HG03095 (cell line): ENCODE measurements at regions not wholly inside any gene's neighbourhood (a gene's known extent, or its start where the extent isn't known, plus 50 kb on each side); places are given as distances from the start of the nearest gene placed in this dataset.
"Not testable (repeated sequence)": the region's sequence is repeated elsewhere in the genome, so short reads cannot be mapped to it uniquely, and the experiment has no call there.

Experiments
- ATAC-seq: cut with Tn5 transposase; IDR thresholded peaks from one replicate; pipeline ENCODE4 v1.9.1; 2021; ENCODE audit warnings: moderate library complexity; ENCODE audit not compliant: unreplicated experiment

DNA sequence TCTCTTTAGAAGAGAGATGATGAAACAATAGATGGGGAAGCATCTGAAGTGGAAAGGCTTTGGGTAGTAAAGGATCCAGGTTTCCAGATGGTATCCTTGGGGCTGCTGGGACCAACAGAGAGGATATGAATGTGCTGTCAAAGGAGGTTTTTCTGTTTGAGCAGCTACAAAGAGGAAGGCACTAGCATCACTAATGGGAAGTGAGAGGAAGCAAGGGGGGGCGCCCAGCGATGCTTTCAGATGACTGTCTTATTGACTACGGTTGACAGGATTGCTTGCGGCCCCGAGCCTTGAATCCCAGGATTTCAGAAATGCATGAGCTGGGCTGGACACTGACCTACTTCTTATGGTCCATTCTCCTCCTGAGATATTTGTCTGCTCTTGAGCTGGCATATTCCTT lies 103.8 kb upstream of the GALNT15 start:
- no peak for ATAC-seq

DNA sequence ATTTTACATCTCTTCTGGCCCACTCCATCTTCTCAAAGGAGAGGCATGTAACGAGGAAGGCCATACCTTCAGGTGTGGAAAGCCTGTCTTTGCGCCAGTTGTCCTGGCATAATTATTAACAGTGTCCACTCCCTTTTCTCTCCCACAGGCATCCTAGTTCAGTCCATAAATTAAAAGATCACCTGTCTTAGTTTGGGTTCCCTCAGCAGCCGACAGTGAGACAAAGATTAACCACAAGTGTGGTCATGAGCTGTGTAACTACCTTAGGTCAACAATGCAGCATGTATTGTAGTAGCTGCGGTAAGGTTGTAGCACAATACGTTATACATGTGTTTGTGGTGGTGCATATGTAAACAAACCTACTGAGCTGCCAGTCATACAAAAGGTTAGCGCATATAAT lies 103.3 kb upstream of the GALNT15 start:
- no peak for ATAC-seq

DNA sequence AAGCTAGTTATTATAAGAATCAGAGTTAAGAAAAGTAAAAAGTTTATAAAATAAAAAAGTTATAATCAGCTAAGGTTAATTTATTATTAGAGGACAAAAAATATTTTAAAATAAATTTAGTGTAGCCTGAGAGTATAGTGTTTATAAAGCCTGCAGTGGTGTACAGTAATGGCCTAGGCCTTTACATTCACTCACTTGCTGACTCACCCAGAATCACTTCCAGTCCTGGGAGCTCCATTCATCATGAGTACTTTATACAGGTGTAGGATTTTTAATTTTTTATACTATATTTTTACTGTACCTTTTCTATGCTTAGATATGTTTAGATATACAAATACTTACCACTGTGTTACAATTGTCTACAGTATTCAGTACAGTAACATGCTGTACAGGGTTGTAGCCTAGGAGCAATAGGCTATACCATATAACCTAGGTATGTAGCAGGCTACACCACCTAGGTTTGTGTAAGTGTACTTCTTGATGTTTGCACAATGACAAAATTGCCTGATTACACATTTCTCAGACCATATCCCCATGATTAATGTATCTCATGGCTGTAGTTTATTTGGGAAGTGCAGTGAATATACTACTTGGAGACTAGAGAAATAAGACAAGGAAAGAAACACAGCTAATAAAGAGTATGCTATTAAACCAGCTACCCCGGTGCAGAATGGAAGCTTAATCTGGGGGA lies 101.9 kb upstream of the GALNT15 start:
- no peak for ATAC-seq

DNA sequence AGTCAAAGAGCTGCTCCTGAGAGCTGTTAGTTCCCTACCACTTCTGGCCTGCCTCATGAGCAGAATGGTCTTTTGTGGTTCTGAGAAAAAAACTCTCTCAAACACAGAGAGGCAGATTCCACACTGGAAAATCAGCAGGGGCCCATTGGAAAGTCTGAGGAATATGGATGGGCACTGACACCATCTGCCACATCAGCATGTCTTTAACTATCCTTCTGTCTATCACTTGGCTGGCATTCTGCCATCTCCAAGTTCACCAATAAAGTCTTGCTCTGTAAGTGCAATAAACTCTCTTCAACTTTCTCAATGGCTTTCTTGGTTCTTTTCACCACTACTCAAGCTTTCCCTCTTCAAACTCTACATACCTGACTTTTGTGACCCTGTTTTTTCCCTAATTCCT lies 101.3 kb upstream of the GALNT15 start:
- ATAC-seq, result no peak

DNA sequence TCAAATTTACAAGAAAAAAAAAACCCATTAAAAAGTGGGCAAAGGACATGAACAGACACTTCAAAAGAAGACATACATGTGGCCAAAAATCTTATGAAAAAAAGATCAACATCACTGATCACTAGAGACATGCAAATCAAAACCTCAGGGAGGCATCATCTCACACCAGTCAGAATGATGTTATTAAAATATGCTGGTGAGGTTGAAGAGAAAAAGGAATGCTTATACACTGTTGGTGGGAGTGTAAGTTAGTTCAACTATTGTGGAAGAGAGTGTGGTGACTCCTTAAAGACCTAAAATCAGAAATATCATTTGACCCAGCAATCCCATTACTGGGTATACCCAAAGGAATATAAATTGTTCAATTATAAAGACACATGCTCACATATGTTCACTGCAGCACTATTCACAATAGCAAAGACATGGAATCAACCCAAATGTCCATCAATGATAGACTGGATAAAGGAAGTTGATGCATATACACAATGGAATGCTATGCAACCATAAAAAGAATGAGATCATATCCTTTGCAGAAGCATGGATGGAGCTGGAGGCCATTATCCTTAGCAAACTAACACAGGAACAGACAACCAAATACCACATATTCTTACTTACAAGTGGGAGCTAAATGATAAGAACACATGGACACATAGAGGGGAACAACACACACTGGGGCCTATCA lies 100.3 kb upstream of the GALNT15 start:
- ATAC-seq, result not testable (repeated sequence)

DNA sequence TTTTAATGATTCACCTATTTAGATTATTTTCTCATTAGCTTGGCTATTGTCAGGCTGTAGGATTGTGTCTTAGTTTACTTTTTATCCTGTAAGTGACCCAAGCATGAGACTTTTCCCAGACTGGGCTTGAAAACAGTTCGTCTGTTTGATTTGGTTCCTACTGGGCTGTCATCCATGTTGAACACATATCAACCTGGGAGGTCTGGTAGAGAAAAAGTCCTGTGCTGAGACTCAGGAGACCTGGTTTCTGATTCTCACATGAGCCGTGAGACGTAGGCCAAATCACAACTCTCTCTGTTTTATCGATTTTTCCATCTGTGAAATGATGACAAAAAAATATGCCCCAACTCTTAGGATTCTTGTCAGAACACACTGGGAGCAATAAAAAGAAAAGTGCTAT lies 98.8 kb upstream of the GALNT15 start:
- ATAC-seq, result no peak

DNA sequence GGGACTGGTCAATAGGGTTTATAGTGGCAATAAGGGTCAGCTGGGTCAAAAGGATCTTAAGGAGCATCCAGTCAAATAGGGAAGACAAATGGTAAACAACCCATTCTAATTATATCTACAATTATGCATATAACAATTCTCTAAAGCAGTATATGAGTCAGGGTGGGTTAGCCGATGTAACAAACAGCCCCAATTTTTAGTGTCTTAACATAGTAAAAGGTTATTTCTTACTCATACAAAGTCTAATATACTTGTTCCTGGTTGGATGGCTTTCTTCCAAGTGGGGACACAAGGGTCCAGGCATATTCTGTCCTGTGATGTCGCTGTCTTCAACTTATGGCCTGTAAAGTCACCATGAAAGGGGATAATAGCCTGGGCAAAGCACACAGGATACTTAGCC lies 97.9 kb upstream of the GALNT15 start:
- no peak for ATAC-seq

DNA sequence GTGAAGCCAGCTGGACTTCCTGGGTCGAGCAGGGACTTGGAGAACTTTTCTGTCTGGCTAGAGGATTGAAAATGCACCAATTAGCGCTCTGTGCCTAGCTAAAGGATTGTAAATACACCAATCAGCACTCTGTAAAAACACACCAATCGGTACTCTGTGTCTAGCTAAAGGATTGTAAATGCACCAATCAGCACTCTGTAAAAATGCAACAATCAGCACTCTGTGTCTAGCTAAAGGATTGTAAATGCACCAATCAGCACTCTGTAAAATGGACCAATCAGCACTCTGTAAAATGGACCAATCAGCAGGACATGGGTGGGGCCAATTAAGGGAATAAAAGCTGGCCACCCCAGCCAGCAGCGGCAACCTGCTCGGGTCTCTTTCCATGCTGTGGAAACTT lies 97.3 kb upstream of the GALNT15 start:
- ATAC-seq, result not testable (repeated sequence)

DNA sequence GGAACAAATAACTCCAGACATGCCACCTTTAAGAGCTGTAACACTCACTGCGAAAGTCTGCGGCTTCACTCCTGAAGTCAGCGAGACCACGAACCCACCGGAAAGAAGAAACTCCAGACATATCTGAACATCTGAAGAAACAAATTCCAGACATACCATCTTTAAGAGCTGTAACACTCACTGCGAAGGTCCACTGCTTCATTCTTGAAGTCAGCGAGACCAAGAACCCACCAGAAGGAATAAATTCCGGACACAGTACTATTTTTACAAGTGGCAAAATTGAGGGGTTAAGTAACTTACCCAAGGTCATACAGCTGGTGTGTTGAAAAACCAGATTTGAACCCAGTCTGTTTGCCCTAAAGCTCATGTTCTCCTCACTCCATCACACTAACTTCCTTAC lies 96.8 kb upstream of the GALNT15 start:
- ATAC-seq, result not testable (repeated sequence)

DNA sequence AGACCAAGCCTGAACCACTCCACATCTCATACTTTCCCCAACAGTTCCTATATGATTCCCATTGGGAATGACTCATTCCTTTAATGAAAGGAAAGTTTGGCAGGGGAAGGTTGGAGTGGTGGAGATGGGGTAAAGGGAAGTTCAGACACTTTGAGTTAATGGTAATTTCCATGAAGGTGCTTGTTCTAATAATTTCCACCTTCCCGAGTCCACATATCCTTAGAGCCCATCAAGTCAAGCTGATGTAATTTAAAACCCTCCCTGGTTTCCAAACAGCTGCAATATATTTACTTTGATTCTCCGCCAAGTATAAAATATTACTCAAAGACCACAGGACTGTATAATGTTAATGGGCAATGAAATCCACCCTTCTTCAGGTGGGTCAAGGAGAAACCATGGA lies 95.0 kb upstream of the GALNT15 start:
- no peak for ATAC-seq

DNA sequence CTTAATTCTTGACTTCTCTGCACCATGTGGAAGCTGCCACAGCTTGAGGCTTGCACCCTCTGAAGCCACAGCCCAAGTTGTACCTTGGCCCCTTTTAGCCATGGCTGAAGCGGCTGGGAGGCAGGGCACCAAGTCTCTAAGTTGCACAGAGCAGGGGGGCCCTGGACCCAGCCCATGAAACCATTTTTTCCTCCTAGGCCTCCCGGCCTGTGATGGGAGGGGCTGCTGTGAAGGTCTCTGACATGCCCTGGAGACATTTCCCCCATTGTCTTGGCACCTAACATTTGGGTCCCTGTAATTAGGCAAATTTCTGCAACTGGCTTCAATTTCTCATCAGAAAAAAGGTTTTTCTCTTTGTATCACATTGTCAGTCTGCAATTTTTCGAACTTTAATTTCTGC lies 92.8 kb upstream of the GALNT15 start:
- ATAC-seq, result no peak

DNA sequence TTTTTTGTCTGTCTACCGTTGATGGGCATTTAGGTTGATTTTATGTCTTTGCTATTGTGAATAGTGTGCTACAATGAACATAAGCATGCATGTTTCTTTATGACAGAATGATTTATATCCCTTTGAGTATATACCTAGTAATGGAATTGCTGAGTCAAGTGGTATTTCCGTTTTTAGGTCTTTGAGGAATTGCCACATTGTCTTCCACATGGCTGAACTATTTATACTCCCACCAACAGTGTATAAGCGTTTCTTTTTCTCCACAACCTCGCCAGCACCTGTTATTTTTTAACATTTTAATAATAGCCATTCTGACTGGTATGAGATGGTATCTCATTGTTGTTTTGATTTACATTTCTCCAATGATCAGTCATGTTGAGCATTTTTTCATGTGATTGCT lies 89.6 kb upstream of the GALNT15 start:
- ATAC-seq, result no peak

DNA sequence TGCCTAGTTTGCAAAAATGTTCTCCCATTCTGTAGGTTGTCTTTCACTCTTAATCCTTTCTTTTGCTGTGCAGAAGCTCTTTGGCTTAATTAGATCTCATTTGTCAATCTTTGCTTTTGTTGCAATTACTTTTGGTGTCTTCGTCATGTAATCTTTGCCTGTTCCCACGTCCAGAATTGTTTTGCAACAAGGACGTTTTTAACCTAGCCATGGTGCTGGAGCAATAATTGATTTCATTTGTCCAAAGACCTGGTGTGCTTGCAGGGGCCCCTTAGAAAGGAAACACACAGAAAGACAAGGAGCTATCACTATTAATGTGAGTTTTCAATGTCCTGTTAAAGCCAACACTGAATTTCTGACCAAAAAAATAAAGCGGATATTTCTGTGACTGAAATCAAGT lies 89.1 kb upstream of the GALNT15 start:
- no peak for ATAC-seq

DNA sequence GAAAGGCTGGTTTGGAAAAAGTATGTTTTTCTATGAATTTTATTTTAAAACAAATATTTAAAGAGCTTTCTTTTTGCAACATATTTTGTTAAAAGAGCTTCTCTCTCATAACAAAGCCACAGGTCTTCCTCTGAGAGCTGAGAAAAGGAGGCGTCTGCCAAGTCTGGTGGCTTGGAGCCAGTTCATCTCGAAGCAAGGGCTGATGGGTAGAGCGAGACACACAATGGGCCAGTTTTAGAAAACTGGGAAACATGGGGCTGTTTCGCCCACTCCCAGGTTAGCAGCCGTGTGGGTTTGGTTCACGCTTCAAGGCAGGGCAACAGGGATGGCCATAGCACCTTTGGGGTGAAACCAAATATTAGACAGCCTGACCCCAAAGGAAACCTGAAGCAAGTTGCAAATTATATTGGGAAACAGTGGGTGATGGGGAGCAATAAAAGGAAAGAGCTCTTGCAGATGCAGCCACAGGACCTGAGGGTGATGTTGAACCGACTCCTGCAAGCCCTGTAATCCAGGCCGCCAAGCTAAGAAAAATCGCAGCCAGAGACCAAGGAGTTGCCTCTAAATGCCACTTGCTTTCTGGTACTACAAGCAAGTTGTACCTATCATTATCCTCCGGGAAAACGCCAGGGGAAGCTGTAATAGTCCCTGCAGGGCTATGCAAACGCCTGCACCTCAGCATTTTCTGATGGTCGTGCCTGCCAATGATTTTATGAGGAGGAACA lies 88.4 kb upstream of the GALNT15 start:
- no peak for ATAC-seq

DNA sequence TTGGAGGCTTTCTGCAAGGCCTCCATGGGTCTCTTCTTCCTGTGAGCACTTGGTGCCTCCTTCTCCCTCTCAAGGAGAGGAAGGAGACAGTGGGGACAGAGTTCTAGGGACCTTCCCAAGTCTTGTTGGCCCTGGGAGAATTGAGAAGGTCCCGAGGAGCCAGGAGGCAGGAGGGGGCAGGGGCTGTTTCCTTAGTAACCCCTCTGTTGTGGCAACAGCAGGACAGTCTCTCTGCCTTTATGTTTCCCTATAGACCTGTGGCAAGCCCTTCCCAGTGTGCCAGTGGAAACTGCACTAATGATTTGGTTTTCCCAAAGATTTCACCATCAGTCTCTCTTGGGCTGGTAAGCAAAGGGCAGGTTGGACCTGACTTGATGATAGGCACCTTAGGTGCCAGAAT lies 87.8 kb upstream of the GALNT15 start:
- no peak for ATAC-seq

DNA sequence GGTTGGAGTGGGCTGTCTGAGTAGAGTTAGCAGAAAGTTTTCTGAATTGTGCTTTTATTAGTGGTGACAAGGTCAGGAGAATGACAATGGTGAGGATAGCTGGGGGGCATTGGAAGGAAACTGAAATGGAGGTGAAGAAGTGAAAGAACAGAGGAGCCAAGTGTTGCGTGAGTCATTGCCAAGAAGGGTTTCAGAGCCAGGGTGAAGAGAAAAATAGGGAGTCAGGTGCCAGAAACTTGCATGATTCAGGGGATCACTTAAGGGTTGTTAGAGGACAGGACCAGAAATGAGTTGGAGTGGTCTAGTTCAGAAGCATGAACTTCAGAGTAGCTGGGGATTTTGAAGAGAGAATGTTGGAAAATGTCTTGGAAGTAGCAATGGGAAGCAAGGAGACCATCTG lies 86.0 kb upstream of the GALNT15 start:
- no peak for ATAC-seq

DNA sequence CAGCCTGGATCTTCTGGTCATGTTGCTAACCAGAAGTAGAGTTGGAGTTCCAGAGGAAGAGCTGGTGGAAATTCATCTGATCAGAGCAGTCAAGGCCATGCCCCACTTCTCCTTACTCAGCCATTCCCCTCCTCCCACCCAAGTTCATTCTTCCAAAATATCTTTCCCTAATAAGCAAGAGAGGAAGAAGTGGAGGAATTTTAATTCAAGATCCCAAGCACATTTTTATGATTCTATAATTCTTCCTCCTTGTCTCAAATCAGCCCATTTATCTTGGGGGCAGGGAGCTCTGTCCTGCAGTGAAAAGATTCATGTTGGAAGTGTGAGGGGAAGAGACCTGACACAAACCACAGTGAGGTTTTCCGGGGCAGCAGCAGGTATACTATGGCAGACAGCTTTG lies 85.0 kb upstream of the GALNT15 start:
- no peak for ATAC-seq

DNA sequence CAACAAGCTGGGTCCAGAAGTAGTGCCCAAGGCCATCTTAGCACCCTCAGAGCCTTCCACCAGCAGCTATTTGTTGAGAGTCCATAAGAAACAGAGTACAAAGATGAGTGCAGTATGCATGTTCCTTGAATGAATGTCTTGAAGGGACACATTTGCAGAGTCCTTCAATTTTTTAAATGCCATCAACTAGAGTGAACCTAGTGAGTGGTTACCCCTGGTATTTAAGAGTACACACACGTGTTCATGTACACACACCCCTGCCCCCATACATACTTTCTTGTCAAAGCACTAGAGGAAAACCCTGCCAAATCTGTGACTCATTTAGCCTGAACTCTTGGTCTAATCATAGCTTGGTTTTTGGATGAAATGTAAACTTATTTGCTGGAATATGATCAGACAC lies 84.5 kb upstream of the GALNT15 start:
- no peak for ATAC-seq

DNA sequence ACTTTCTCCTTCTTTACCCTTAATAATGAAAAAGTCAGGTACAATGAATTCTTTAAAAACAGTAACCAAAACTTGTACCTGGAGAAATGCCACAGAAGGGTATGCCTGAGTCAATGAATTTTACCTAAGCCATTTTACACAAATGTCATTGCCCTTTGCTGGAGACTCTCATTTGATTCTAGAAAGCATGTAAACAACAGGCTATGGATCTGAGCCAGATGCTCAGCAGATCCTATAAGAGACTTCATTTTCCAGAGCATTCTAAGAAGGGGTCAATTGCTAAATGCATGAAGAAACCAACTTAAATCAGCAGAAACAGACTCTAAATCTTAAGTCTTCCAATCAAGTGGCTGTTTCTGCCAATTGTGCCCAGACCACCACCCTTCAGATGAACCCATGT lies 83.8 kb upstream of the GALNT15 start:
- no peak for ATAC-seq

DNA sequence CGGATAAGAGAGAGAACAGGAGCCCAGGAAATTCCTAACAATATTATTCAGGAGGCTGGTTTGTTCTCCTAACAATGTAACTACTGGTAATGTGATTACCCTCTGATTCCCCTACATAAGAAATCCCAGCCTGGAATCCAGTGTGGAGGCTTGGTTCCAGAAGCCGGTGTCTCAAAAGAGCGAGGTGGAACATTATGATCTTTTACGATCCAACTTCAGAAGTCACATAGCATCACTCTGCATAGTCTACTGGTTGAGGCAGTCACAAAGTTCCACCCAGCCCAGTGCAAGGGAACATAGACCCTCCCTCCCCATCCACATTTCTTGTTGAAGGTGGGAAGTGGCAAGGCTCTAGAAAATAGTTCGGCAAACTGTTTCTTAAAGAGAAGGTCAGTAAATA lies 81.6 kb upstream of the GALNT15 start:
- ATAC-seq, result no peak

DNA sequence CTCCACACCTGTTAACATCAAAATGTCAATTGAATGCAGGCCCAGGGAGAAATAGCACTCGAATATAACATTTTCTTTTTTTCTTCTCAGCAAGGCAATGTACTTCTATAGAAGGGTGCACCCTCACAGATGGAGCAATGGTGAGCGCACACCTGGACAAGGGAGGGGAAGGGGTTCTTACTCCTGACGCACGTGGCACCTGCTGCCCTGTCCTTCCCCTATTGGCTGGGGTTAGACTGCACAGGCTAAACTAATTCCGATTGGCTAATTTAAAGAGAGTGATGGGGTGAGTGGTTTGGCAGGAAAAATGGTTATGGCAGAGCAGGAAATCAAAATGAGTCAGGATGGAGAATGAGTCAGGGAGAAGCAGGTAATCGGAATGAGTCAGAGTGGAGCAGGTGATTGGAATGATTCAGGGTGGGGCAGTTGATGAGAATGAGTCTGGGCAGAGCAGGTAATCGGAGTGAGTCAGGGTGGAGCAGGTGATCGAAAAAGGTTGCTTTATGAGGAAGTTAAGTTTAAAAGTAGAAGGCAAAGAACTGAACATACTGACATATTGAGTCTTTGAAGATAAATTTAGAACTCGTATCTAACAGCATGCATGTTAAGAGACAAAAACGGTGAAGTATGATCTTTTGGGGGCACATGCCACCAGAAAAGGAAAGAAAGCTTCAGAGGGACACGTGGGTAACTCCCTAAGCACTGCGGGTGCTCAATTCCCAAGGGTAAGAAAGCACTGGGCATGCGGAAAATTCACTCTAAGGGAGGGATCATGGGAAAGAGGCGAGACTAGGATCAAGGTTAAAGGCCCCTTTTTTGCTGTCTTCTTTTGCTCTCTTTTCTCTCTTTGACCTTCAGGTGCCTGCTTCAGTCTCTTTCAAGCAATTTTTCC lies 72.9 kb upstream of the GALNT15 start:
- ATAC-seq, result no peak
